Left ventricle myocardium inferior (tissue), 1 donor: ENCODE measurements at regions not wholly inside any gene's neighbourhood (a gene's known extent, or its start where the extent isn't known, plus 50 kb on each side); places are given as distances from the start of the nearest gene placed in this dataset.

Experiments used
- DNase-seq: peaks from one replicate; pipeline ENCODE4 v3.0.0-alpha.2; 2020
- H3K27ac ChIP-seq: fragments of 200-600 bp; replicated peaks from 2 replicates; pipeline ENCODE4 v1.8.0; 2021
- H3K27me3 ChIP-seq: fragments of 200-600 bp; 2 replicates; pipeline ENCODE4 v1.8.0; 2021; ENCODE audit warnings: low read depth
- H3K36me3 ChIP-seq: fragments of 200-600 bp; 2 replicates; pipeline ENCODE4 v1.8.0; 2021
- H3K4me1 ChIP-seq: fragments of 200-600 bp; 2 replicates; pipeline ENCODE4 v1.8.0; 2021
- H3K4me3 ChIP-seq: fragments of 200-600 bp; 2 replicates; pipeline ENCODE4 v1.8.0; 2021; ENCODE audit warnings: mild to moderate bottlenecking, moderate library complexity
- H3K9me3 ChIP-seq: fragments of 200-600 bp; replicated peaks from 2 replicates; pipeline ENCODE4 v1.8.0; 2021
- CTCF ChIP-seq: fragments of 200-600 bp; IDR thresholded peaks from 2 replicates; pipeline ENCODE4 v1.8.0; 2021; ENCODE audit warnings: antibody characterized with exemption, mild to moderate bottlenecking, borderline replicate concordance
- intact Hi-C: fragments of 100-400 bp; cut with micrococcal nuclease; formaldehyde crosslinking; loops from one replicate; pipeline ENCODE4 v1.11.0; 2022
- donor health status: DM: no; HTN: yes; CAD: no; lungs with severe emphysema.

GRCh38 chr5:74051076-74051475, 425.1 kb downstream of the ARHGEF28 start:
- intact Hi-C loops, result no loop called here
- DNase-seq, result no peak
- no peaks in the 10 kb centered on the region for H3K9me3 ChIP-seq

GRCh38 chr5:74044936-74045335, 418.9 kb downstream of the ARHGEF28 start:
- TF ChIP-seq CTCF, result no peak
- Histone ChIP-seq H3K27ac (no peak overlapping the region), H3K4me3 (no peak overlapping the region), H3K36me3 (no peaks in the 10 kb centered on the region), H3K27me3 (no peaks in the 10 kb centered on the region), H3K9me3 (no peaks in the 10 kb centered on the region), H3K4me1 (no peaks in the 10 kb centered on the region)
- intact Hi-C loops, result no loop called here
- no peak for DNase-seq

More at GRCh38 chr5:74051076-74051475, 425.1 kb downstream of the ARHGEF28 start:
- Histone ChIP-seq H3K4me1 (peaks cover 6% of the 10 kb centered on the region), H3K27ac (no peak overlapping the region), H3K4me3 (no peak overlapping the region), H3K36me3 (no peaks in the 10 kb centered on the region), H3K27me3 (peaks cover 3% of the 10 kb centered on the region)
- TF ChIP-seq CTCF, result no peak

- Histone ChIP-seq H3K4me3 (no peak overlapping the region), H3K27ac (no peak overlapping the region), H3K4me1 (no peaks in the 10 kb centered on the region), H3K9me3 (no peaks in the 10 kb centered on the region), H3K36me3 (no peaks in the 10 kb centered on the region), H3K27me3 (no peaks in the 10 kb centered on the region)
- no peak for TF ChIP-seq CTCF
- no peak for DNase-seq
- intact Hi-C loops, result no loop called here
These were observed 417.0 kb downstream of the ARHGEF28 start for GRCh38 chr5:74042959-74043358.

GRCh38 chr5:74042559-74042958, 416.6 kb downstream of the ARHGEF28 start:
- intact Hi-C loops, result no loop called here
- Histone ChIP-seq H3K36me3 (no peaks in the 10 kb centered on the region), H3K27ac (no peak overlapping the region), H3K9me3 (no peaks in the 10 kb centered on the region), H3K4me1 (no peaks in the 10 kb centered on the region), H3K4me3 (no peak overlapping the region), H3K27me3 (no peaks in the 10 kb centered on the region)
- DNase-seq, result no peak
- no peak for TF ChIP-seq CTCF

- Histone ChIP-seq H3K27ac (no peak overlapping the region), H3K9me3 (no peaks in the 10 kb centered on the region), H3K27me3 (no peaks in the 10 kb centered on the region), H3K4me3 (no peak overlapping the region), H3K4me1 (no peaks in the 10 kb centered on the region), H3K36me3 (no peaks in the 10 kb centered on the region)
- intact Hi-C loops, result no loop called here
- DNase-seq, result no peak
- TF ChIP-seq CTCF, result no peak
These were observed 415.9 kb downstream of the ARHGEF28 start for GRCh38 chr5:74041913-74042312.

GRCh38 chr5:74040811-74041491, 415.0 kb downstream of the ARHGEF28 start:
- no peak for DNase-seq
- H3K9me3 ChIP-seq, result no peaks in the 10 kb centered on the region
- H3K27me3 ChIP-seq, result no peaks in the 10 kb centered on the region
- H3K4me1 ChIP-seq, result no peaks in the 10 kb centered on the region
- no peak for TF ChIP-seq CTCF
- H3K4me3 ChIP-seq, result no peak overlapping the region
- intact Hi-C loops, result no loop called here
- H3K36me3 ChIP-seq, result no peaks in the 10 kb centered on the region
- no peak overlapping the region for H3K27ac ChIP-seq
